ENCODE measurements at regions not wholly inside any gene's neighbourhood (a gene's known extent, or its start where the extent isn't known, plus 50 kb on each side); places are given as distances from the start of the nearest gene placed in this dataset.

DNA sequence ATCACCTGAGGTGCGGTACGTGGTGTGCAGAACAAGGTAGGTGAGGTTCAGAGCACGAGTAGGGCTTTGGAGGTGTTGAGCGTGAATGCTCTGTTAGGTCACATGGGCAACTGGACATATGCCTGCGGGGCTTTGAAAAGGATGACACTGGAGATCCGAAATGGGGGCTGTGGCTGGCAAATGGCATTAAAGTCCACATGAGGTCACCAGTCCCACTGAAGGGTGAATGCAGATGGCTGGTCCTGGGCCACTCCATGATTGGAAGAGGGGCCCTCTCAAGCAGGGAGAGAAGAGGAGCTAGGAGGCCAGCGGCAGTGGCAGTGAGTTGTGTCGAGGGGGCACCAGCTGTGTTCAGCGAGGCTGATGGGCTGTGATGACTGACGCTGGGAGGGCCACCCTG lies 254.9 kb upstream of the SHH start:
- 97% methylated on average over 10 of the region's 10 CpGs for WGBS (ENCODE audit: low lambda C conversion rate, missing lambda C conversion rate)
- TF ChIP-seq CTCF (IDR thresholded peaks at IDR 0.05; ENCODE audit: poor library complexity) (no peak), EZH2phosphoT487 (IDR thresholded peaks at IDR 0.05; ENCODE audit: low read depth, severe bottlenecking, unreplicated experiment) (no peak), EZH2 (IDR thresholded peaks at IDR 0.05; ENCODE audit: borderline replicate concordance) (no peak)

DNA sequence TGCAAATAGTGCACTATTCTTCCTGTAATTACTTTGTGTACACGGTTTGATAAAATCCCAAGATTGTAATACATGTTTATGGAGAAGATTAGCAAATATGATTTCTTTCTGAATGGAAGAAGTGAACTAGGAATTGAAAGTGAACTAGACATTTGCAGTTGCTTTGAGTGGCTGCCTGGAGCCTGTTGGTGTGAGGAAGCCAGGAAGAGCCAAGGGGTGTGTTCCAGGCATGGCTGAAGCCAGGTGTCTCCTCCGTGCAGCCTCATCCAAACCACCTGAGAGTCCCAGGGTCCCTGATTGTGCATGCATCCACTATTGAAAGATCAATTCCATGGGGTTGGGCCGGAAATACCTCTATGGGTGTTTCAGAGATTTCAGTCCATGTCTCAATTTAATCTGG lies 253.1 kb upstream of the SHH start:
- Histone ChIP-seq H3K4me2 (peak overlapping the region; percentile 11), H3K36me3 (replicated peaks; ENCODE audit: insufficient read depth, low read depth) (no peaks in the 10 kb centered on the region), H3K4me3 (no peak overlapping the region), H3K4me1 (ENCODE audit: insufficient read depth) (peaks cover 8% of the 10 kb centered on the region), H3K9me2 (replicated peaks; ENCODE audit: insufficient read depth) (no peaks in the 10 kb centered on the region), H3K27ac (peak overlapping the region; percentile 54), H3K27me3 (no peaks in the 10 kb centered on the region), H4K20me1 (ENCODE audit: insufficient read depth, poor library complexity, severe bottlenecking) (no peaks in the 10 kb centered on the region), H3K79me2 (no peaks in the 10 kb centered on the region), H3K9me3 (ENCODE audit: low read depth) (no peaks in the 10 kb centered on the region), H2AFZ (no peak overlapping the region)
- no peak for TF ChIP-seq CTCF (IDR thresholded peaks at IDR 0.05; ENCODE audit: poor library complexity)
- TF ChIP-seq EZH2phosphoT487 (IDR thresholded peaks at IDR 0.05; ENCODE audit: low read depth, severe bottlenecking, unreplicated experiment) = no peak
- no peak for TF ChIP-seq EZH2 (IDR thresholded peaks at IDR 0.05; ENCODE audit: borderline replicate concordance)
- WGBS (ENCODE audit: low lambda C conversion rate, missing lambda C conversion rate) = 44% methylated on average over 3 of the region's 3 CpGs
- DNase-seq (ENCODE audit: low spot score) = no peak

More for the DNA sequence above, 254.9 kb upstream of the SHH start:
- Histone ChIP-seq H3K36me3 (replicated peaks; ENCODE audit: insufficient read depth, low read depth) (no peaks in the 10 kb centered on the region), H3K27ac (no peak overlapping the region), H2AFZ (no peak overlapping the region), H3K9me3 (ENCODE audit: low read depth) (no peaks in the 10 kb centered on the region), H3K4me3 (no peak overlapping the region), H3K4me1 (ENCODE audit: insufficient read depth) (peaks cover 8% of the 10 kb centered on the region), H3K4me2 (no peak overlapping the region), H4K20me1 (ENCODE audit: insufficient read depth, poor library complexity, severe bottlenecking) (no peaks in the 10 kb centered on the region), H3K79me2 (no peaks in the 10 kb centered on the region), H3K9me2 (replicated peaks; ENCODE audit: insufficient read depth) (no peaks in the 10 kb centered on the region), H3K27me3 (no peaks in the 10 kb centered on the region)
- no peak for DNase-seq (ENCODE audit: low spot score)

- Histone ChIP-seq H3K79me2 (no peaks in the 10 kb centered on the region), H3K4me1 (ENCODE audit: insufficient read depth) (peaks cover 8% of the 10 kb centered on the region), H3K4me2 (peak overlapping the region; percentile 55), H3K27me3 (no peaks in the 10 kb centered on the region), H3K9me3 (ENCODE audit: low read depth) (no peaks in the 10 kb centered on the region), H2AFZ (no peak overlapping the region), H4K20me1 (ENCODE audit: insufficient read depth, poor library complexity, severe bottlenecking) (no peaks in the 10 kb centered on the region), H3K27ac (peak overlapping the region; percentile 73), H3K9me2 (replicated peaks; ENCODE audit: insufficient read depth) (no peaks in the 10 kb centered on the region), H3K4me3 (no peak overlapping the region), H3K36me3 (replicated peaks; ENCODE audit: insufficient read depth, low read depth) (no peaks in the 10 kb centered on the region)
- TF ChIP-seq EZH2 (IDR thresholded peaks at IDR 0.05; ENCODE audit: borderline replicate concordance) (no peak), EZH2phosphoT487 (IDR thresholded peaks at IDR 0.05; ENCODE audit: low read depth, severe bottlenecking, unreplicated experiment) (no peak), CTCF (IDR thresholded peaks at IDR 0.05; ENCODE audit: poor library complexity) (no peak)
- DNase-seq (ENCODE audit: low spot score) = peak; percentile 66
- WGBS (ENCODE audit: low lambda C conversion rate, missing lambda C conversion rate) = 9% methylated on average over 4 of the region's 4 CpGs
These were observed 252.7 kb upstream of the SHH start for GRCh38 chr7:156064971-156065386.

Data from hepatocyte (in vitro differentiated cells).